HG03442 (cell line): ENCODE measurements at regions not wholly inside any gene's neighbourhood (a gene's known extent, or its start where the extent isn't known, plus 50 kb on each side); places are given as distances from the start of the nearest gene placed in this dataset.
A peak's percentile ranks its signal among the peaks of the same experiment; 100 is the strongest.

ENCODE experiments used
- ATAC-seq: cut with Tn5 transposase; IDR thresholded peaks from one replicate; pipeline ENCODE4 v1.9.1; 2021; ENCODE audit warnings: mild to moderate bottlenecking, moderate library complexity; ENCODE audit not compliant: unreplicated experiment

DNA sequence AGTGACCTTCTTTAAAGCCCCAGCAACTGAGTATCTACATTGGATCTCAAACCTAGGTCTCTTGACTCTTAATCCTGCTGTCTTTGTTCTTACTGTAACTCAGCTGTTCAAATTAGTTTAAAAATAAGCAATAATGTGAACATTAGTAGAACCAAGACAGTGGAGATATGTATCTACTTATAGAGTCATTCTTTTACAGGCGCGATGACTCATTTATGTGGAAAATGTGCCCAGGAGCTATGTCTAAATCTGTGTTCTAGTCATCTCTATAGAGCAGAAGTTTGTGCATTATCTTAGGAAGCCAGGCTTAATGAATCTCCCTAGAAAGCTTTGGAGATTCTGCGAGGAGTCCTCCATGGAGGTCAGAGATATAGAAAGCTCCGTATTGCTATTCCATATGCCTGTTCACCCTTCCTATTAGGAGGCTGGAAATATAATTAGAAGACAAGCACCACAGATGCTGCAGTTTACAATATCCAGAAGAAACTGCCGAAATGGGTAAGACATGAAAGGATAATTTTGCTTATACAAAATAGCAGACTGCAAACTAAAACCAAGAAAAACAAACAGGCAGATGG lies 211.6 kb downstream of the TRIB2 start:
- no peak for ATAC-seq

- no peak for ATAC-seq
Measured at GRCh38 chr2:12928775-12929401, 212.2 kb downstream of the TRIB2 start.

DNA sequence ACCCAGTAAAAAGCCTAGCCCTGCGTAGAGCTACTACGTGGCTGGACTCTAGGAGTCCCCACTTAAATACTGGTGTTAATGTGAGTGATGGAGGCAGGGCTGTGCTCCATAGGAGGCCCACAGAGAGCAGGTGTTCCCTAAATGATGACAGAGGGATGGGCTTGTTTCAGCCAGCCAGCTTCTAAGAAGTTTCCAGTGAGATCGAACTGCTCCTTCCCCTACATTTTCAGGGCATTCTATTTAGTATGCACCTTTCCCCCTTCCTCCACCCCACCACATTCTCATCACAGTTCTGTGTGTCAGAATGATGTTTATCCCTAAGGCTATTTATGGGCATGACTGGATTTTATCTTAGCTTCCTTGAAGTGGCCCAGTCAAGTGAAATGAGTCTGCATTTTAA lies 213.0 kb downstream of the TRIB2 start:
- no peak for ATAC-seq

DNA sequence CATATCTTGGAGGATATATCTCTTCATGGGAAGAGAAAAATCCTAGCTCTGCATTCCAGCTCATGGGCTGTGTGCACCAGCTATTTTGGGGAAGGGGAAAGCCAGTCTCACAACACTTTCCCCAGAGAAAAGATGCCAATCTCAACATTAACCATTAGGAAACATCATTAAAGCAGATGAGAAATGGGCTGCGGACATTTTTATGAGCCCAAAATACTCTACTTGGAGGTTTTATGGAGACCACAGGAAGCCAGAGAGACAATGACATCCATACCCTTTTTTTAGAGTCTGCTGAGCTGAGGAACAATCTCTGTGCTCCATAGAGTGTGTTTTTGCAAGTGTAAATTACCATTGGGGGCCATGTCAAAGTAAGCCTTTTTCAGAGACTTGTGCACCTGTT lies 213.7 kb downstream of the TRIB2 start:
- ATAC-seq = no peak

- no peak for ATAC-seq
Measured at GRCh38 chr2:12931186-12931844, 214.6 kb downstream of the TRIB2 start.

DNA sequence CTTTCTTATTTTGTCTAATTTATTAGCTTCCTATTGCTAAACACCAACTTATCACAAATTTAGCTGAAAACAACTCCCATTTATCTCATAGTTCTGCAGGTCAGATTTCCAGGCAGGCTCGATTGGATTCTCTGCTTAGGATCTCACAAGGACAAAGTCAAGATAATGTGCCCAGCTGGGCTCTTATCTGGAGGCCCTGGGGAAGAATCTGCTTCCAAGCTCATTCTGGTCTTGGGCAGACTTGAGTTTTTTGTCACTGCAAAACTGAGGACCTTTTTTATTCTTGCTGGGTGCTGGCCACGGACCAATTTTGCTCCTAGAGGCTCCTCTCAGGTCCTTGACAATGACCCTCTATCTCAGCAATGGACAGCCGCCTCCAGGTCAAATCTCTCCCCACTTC lies 215.5 kb downstream of the TRIB2 start:
- no peak for ATAC-seq

GRCh38 chr2:12934146-12934756 lies 217.5 kb downstream of the TRIB2 start:
- no peak for ATAC-seq

DNA sequence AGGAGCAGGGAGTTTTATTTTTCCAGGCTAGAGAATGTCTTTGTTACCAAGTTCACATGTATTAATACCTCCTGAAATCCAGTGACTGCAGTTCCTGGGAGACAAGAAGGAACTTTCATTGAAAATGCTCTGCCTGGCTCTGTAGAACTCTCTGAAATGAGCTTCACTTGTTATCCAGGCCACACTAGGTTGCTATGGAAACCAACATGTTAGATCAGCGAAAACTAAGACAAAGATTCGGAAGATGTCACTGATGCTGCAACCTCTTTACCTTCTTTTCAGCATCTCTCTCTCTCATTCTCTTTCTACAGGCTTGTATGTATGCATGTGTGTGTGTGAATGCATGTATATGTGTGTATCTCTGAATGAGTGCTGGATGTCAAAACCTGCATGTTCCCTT lies 218.5 kb downstream of the TRIB2 start:
- no peak for ATAC-seq

DNA sequence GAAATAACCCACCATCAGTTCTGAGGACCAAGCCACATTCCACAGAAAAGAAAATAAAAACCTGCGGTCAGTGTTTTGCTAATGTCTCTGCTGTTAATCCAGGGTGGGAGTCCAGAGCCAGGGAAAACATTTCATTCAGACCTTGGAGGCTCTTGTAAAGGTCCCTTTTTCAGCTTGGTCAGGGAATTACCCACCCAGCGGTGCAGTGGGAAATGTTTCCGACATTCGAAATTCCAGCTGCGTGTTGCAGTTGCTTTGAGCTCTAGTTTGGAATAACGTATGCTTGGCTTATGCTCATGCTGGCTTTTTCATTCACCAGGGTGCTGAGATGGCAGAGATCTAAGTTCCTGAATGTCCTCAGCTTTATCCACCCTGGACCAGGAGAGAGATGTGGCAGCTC lies 219.1 kb downstream of the TRIB2 start:
- ATAC-seq = no peak

DNA sequence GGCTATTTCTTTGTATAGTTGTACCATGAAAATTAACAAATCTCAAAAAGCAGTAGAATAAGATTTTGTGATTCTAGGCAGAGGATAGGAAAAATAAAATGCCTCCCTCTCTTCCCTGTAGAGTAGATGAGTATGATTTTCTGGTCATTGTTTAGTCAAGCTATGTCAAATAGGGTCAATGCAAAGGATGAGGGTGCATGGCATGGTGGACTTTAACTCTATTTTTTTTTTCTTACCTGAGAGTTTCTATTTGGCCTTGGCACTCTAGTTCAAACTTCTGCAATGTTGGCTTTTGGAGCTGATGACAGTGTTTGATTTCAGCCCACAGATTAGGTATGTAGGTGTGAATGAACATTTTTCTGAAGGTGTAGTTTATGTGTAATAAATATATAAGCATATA lies 224.5 kb downstream of the TRIB2 start:
- no peak for ATAC-seq

- no peak for ATAC-seq
Measured at GRCh38 chr2:12948231-12948960, 231.7 kb downstream of the TRIB2 start.

DNA sequence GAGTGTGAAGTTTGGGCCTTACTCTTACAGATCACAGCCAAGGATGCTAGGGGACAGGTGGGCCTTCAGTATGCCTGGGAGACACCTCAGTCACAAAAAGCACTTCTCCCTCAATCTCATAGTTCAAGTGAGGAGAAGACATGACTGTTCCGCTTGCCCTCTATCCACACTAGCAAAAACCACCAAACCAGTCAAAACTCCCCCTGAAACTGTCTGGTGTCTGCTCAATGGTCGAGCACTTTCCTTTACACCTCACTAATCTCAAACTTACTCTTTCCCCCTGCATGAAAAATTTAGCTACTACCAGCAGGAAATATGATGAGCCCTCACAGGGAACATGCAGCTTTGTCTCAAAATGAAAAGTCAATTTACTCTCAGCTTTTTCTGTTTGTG lies 232.2 kb downstream of the TRIB2 start:
- ATAC-seq = peak; percentile 53

- no peak for ATAC-seq
Measured at GRCh38 chr2:12949406-12949805, 232.7 kb downstream of the TRIB2 start.

- no peak for ATAC-seq
Measured at GRCh38 chr2:12950174-12950573, 233.4 kb downstream of the TRIB2 start.

DNA sequence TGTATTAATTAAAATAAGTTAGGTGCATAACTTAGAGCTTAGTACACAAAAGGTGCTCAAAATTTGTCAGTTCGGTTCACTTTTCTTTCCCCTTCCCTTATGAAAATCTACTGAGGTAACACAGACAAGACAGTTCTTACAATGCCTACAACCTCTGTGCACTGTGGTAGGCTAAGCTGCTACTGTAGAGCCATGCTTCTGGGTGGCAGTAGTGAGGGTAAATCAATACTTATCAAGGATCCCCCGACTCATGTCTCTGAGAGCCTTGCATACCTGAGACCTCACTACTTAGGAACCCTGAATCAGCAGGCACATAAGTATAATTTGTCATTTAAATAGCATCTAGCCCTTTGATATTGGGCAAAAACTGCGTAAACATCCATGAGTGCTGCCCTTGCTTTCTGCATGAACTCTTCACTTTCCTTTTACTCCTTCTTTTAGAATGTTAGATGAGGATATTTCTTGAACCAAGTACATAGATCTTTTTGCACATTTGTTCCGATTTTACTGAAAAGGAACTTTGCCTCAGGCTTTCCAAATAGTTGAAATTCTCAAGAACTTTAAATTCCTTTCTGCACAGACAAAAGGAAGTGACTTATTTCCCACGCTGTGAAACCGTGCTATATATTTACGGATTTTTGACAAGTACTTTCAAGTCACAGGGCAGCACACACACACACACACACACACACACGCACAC lies 234.4 kb downstream of the TRIB2 start:
- ATAC-seq = no peak

GRCh38 chr2:12951657-12951973 lies 234.9 kb downstream of the TRIB2 start:
- ATAC-seq = no peak

DNA sequence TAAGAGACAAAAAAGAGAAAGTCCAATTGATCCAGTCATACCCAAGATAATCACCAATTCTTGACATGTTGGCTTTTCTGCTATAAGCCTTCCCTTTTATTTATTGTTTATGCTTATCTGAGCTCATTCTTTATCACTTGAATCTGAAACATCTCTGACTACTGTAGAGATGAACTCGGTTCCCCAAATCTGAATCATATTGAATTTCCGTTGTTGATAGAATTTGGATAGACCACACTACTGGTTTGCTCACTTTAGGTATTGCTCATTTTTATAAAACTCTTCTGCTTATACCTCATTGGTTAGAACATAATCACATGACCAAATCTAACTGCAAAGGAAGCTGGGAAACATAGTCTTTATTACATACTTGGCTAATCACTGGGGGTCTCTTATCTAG lies 236.9 kb downstream of the TRIB2 start:
- no peak for ATAC-seq

GRCh38 chr2:12955864-12956263 lies 239.1 kb downstream of the TRIB2 start:
- ATAC-seq = no peak

DNA sequence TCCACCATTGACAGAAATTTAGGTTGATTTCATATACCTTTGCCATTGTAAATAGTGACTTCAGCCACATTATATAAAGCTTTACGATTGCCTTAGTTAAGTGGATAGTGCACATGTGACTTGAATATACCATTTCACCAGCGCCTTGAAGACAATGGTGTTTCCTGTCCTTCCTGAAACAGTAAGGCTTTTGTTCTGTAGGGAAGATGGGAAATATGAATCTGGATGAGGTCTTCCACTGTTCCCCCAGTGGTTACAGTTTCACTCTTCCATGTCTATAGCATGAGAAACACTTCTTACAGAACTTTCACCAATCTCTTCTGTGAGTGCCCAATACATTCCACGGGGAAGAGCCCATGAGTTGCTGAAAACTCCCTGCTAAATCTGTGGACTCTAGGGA lies 240.5 kb downstream of the TRIB2 start:
- no peak for ATAC-seq

DNA sequence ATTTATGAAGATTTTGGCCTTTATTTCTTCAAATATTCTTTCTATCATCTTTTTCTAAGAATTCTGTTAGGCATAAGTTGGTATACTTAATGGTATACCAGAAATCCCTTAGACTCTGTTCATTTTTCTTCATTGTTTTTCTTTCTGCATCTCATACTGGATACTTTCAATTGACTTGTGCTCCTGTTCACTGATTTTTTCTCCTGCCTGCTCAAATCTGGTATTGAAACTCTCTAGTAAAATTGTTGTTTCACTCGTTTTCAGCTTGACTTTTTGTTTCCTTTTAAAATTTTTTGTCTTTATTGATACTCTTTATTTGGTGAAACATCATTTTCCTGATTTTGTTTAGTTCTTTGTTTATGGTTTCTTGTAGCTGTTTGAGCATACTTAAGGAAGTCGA lies 243.2 kb downstream of the TRIB2 start:
- ATAC-seq = no peak

GRCh38 chr2:12960671-12961070 lies 243.9 kb downstream of the TRIB2 start:
- ATAC-seq = no peak
